Spleen (tissue), 11 donors: ENCODE measurements at regions not wholly inside any gene's neighbourhood (a gene's known extent, or its start where the extent isn't known, plus 50 kb on each side); places are given as distances from the start of the nearest gene placed in this dataset.

ENCODE experiments used
- DNase-seq: peaks from one replicate; pipeline ENCODE4 v3.0.0-alpha.2; 2020
- H3K27ac ChIP-seq, 8 donors: fragments of 200-600 bp; sonication (generic) in 7 of 8; 1 replicate in 4 of 8; 2 replicates in 4 of 8; pipeline versions ENCODE4 v1.5.0 to v1.8.0; 2016 to 2021; ENCODE audit warnings: inconsistent platforms in 4 of 8, mild to moderate bottlenecking in 4 of 8, moderate library complexity in 1 of 8
- H3K27me3 ChIP-seq, 7 donors: fragments of 200-600 bp; sonication (generic) in 6 of 7; replicated peaks in 1 of 7; 1 replicate in 4 of 7; 2 replicates in 3 of 7; pipeline versions ENCODE4 v1.5.0 to v1.8.0; 2016 to 2021; ENCODE audit warnings: inconsistent platforms in 3 of 7, mild to moderate bottlenecking in 1 of 7
- H3K36me3 ChIP-seq, 6 donors: fragments of 200-600 bp; sonication (generic) in 5 of 6; 1 replicate in 4 of 6; 2 replicates in 2 of 6; pipeline versions ENCODE4 v1.5.0 to v1.8.0; 2016 to 2021; ENCODE audit warnings: inconsistent platforms in 2 of 6
- H3K4me1 ChIP-seq, 6 donors: fragments of 200-600 bp; sonication (generic) in 5 of 6; 1 replicate in 3 of 6; 2 replicates in 3 of 6; pipeline versions ENCODE4 v1.5.0 to v1.8.0; 2016 to 2021; ENCODE audit warnings: inconsistent platforms in 3 of 6
- H3K4me3 ChIP-seq, 8 donors: fragments of 200-600 bp; sonication (generic) in 7 of 8; 1 replicate in 4 of 8; 2 replicates in 4 of 8; pipeline versions ENCODE4 v1.5.0 to v1.8.0; 2016 to 2021; ENCODE audit warnings: inconsistent platforms in 4 of 8, mild to moderate bottlenecking in 4 of 8, moderate library complexity in 2 of 8
- H3K9me3 ChIP-seq, 8 donors: fragments of 200-600 bp; sonication (generic) in 7 of 8; 1 replicate in 4 of 8; 2 replicates in 4 of 8; pipeline versions ENCODE4 v1.5.0 to v1.8.0; 2016 to 2021; ENCODE audit warnings: inconsistent platforms in 4 of 8
- POLR2A ChIP-seq, 3 donors: fragments of 450-650 bp; IDR thresholded peaks; one replicate each; pipeline ENCODE4 v1.5.1; 2017; ENCODE audit warnings: antibody characterized with exemption in 3 of 3, mild to moderate bottlenecking in 1 of 3
- POLR2AphosphoS5 ChIP-seq, 3 donors: sonication (generic); formaldehyde crosslinking; IDR thresholded peaks; one replicate each; pipeline ENCODE4 v1.5.1; 2017; ENCODE audit warnings: antibody characterized with exemption in 3 of 3
- WGBS, 5 donors: extraction: QIAGEN DNeasy Blood & Tissue Kit in 3 of 5; methylation state at CpG; one replicate each; pipeline versions ENCODE4 v1.1.5 to v1.1.7; 2013 to 2018; 5-methylcytosine and 5-hydroxymethylcytosine counted together
- intact Hi-C: fragments of 100-400 bp; cut with DNase I; formaldehyde crosslinking; loops from one replicate; pipeline ENCODE4 v1.15.0; 2023; ENCODE audit warnings: low total_unique reads
- TF ChIP-seq, protein P1 (sequence below), 11 experiments: fragments of 200-600 bp in 7 of 11; fragments of 450-650 bp in 4 of 11; sonication (generic) in 4 of 11; IDR thresholded peaks in 8 of 11; conservative IDR thresholded peaks in 3 of 11; 1 replicate in 7 of 11; 2 replicates in 4 of 11; pipeline versions ENCODE4 v1.4.0 to v1.8.0; 2016 to 2021; ENCODE audit warnings: antibody characterized with exemption in 11 of 11, inconsistent platforms in 4 of 11, mild to moderate bottlenecking in 1 of 11
- donor health status: healthy with polysubstance abuse.
- donor health status: DM: no; HTN: no; CAD: no; lungs with moderate emphysema.
- donor health status: DM: no; HTN: no; CAD: no.
- donor health status: Bipolar disorder and iron deficiency.
- donor health status: healthy.
- donor health status: DM: no; HTN: no; CAD: no.
- donor health status: DM: yes; HTN: yes; CAD: no.

GRCh38 chr2:8121022-8121825, 560.6 kb upstream of the ID2 start:
- H3K9me3 ChIP-seq, result no peaks in the 10 kb centered on the region
- peaks cover 0 to 5% (median 0%) of the 10 kb centered on the region in 6 donors for H3K4me1 ChIP-seq
- intact Hi-C loops, result no loop called here
- H3K36me3 ChIP-seq, result no peaks in the 10 kb centered on the region
- H3K4me3 ChIP-seq, result no peak overlapping the region
- no peaks in the 10 kb centered on the region for H3K27me3 ChIP-seq
- H3K27ac ChIP-seq, result no peak overlapping the region
- TF ChIP-seq POLR2AphosphoS5 (IDR thresholded peaks at IDR 0.05) (no peak), POLR2A (IDR thresholded peaks at IDR 0.05) (no peak)
- TF ChIP-seq, protein P1, sequence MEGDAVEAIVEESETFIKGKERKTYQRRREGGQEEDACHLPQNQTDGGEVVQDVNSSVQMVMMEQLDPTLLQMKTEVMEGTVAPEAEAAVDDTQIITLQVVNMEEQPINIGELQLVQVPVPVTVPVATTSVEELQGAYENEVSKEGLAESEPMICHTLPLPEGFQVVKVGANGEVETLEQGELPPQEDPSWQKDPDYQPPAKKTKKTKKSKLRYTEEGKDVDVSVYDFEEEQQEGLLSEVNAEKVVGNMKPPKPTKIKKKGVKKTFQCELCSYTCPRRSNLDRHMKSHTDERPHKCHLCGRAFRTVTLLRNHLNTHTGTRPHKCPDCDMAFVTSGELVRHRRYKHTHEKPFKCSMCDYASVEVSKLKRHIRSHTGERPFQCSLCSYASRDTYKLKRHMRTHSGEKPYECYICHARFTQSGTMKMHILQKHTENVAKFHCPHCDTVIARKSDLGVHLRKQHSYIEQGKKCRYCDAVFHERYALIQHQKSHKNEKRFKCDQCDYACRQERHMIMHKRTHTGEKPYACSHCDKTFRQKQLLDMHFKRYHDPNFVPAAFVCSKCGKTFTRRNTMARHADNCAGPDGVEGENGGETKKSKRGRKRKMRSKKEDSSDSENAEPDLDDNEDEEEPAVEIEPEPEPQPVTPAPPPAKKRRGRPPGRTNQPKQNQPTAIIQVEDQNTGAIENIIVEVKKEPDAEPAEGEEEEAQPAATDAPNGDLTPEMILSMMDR (IDR thresholded peaks at IDR 0.05 in 8 of 11, conservative IDR thresholded peaks at IDR 0.05 in 3 of 11), result no peak
- WGBS, 5 donors, result 84 to 96% (median 92%) methylated on average over 10 of the region's 10 CpGs
- no peak for DNase-seq

DNA sequence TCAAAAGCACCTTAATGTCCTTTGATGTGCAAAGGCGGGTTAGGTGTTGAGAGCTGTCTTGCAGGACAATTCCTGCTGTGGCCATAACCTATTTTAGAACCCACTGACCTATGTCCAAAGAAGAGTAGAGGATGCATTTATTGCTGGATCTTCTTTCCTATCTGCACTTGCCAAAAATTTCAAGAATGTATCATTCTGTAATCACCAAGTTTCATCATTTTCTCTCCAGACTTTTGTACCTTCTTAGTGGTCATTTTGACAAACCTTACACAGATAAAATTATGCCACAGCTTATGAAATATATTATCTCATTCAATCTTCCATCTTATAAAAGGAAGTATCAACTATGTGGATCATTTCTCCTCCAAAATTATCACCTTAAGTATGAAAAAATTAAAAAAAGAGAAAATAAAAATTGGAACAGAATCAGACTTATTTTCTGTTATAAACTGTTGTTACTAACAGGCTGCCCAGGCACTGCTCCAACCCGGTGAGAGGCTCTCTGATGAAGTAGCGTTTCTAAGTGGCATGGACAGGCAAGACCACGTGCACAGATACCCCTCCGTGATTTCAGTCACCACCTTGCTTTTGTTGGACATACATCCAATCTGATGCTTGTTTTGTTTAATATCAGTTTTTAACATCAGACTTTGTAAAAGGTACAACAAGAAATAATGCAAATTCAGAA, 559.9 kb upstream of the ID2 start:
- H3K27me3 ChIP-seq, result no peaks in the 10 kb centered on the region
- H3K36me3 ChIP-seq, result no peaks in the 10 kb centered on the region
- no peaks in the 10 kb centered on the region for H3K9me3 ChIP-seq
- no peak for TF ChIP-seq POLR2A (IDR thresholded peaks at IDR 0.05)
- TF ChIP-seq POLR2AphosphoS5 (IDR thresholded peaks at IDR 0.05), result no peak
- TF ChIP-seq, protein P1 (IDR thresholded peaks at IDR 0.05 in 8 of 11, conservative IDR thresholded peaks at IDR 0.05 in 3 of 11), result no peak
- WGBS, 5 donors, result 85 to 95% (median 91%) methylated on average over 5 of the region's 5 CpGs
- no peak overlapping the region for H3K27ac ChIP-seq
- DNase-seq, result no peak
- intact Hi-C loops, result no loop called here
- H3K4me3 ChIP-seq, result no peak overlapping the region
- peaks cover 0 to 5% (median 0%) of the 10 kb centered on the region in 6 donors for H3K4me1 ChIP-seq

GRCh38 chr2:8122520-8122919, 559.3 kb upstream of the ID2 start:
- H3K4me1 ChIP-seq, result peaks cover 0 to 5% (median 0%) of the 10 kb centered on the region in 6 donors
- DNase-seq, result no peak
- no peak overlapping the region for H3K27ac ChIP-seq
- intact Hi-C loops, result no loop called here
- no peaks in the 10 kb centered on the region for H3K9me3 ChIP-seq
- H3K36me3 ChIP-seq, result no peaks in the 10 kb centered on the region
- no peak overlapping the region for H3K4me3 ChIP-seq
- no peaks in the 10 kb centered on the region for H3K27me3 ChIP-seq
- WGBS, 5 donors, result 67 to 91% (median 74%) methylated on average over 7 of the region's 7 CpGs
- no peak for TF ChIP-seq POLR2AphosphoS5 (IDR thresholded peaks at IDR 0.05)
- TF ChIP-seq POLR2A (IDR thresholded peaks at IDR 0.05), result no peak
- TF ChIP-seq, protein P1 (IDR thresholded peaks at IDR 0.05 in 8 of 11, conservative IDR thresholded peaks at IDR 0.05 in 3 of 11), result no peak

DNA sequence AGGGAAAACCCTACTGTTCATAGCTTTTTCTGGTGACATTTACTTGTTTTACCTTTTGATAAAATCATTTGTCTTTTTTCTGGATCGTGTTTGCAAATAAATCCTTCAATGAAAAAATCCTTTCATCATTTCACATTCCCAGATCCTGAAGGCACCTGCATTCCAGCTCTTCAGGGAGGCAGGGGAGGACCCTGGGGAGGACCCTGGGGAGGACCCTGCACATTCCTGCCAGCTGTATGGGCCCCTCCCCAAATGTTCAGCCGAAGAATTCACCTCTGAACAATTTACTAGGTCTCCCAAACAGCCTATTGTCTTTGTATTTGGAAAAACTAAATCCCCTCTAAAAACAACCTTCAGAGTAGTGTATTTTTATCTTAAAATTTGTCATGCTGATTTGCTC, 558.4 kb upstream of the ID2 start:
- WGBS, 5 donors, result 81 to 91% (median 88%) methylated on average over 2 of the region's 2 CpGs

More for the DNA sequence above, 558.4 kb upstream of the ID2 start:
- TF ChIP-seq POLR2A (IDR thresholded peaks at IDR 0.05) (no peak), POLR2AphosphoS5 (IDR thresholded peaks at IDR 0.05) (no peak)
- TF ChIP-seq, protein P1 (IDR thresholded peaks at IDR 0.05 in 8 of 11, conservative IDR thresholded peaks at IDR 0.05 in 3 of 11), result no peak
- Histone ChIP-seq H3K36me3 (no peaks in the 10 kb centered on the region), H3K4me1 (peaks cover 0 to 5% (median 0%) of the 10 kb centered on the region in 6 donors), H3K27ac (no peak overlapping the region), H3K9me3 (no peaks in the 10 kb centered on the region), H3K27me3 (no peaks in the 10 kb centered on the region), H3K4me3 (no peak overlapping the region)
- no peak for DNase-seq
- intact Hi-C loops, result no loop called here
